OCI-LY7 (cell line): ENCODE measurements at regions not wholly inside any gene's neighbourhood (a gene's known extent, or its start where the extent isn't known, plus 50 kb on each side); places are given as distances from the start of the nearest gene placed in this dataset.
"Not testable (repeated sequence)": the region's sequence is repeated elsewhere in the genome, so short reads cannot be mapped to it uniquely, and the experiment has no call there.

Source experiments
- BruUV-seq: library from RNA; stranded (reverse); fragments of 400-500 nt; replicated peaks from 2 replicates; lab custom pipeline; 2021; lab: Mats Ljungman, UMichigan
- CTCF ChIA-PET: fragments of 300-600 bp; sonication (Branson Sonifier 250); formaldehyde crosslinking; loops from one replicate; lab custom pipeline; 2022; ENCODE audit warnings: antibody characterized with exemption; ENCODE audit not compliant: unreplicated experiment; lab: Charles Lee
- POLR2A ChIA-PET: fragments of 300-600 bp; sonication (Branson Sonifier 250); formaldehyde crosslinking; loops from one replicate; lab custom pipeline; 2022; ENCODE audit warnings: antibody characterized with exemption; lab: Charles Lee
- DNase-seq: peaks from one replicate; pipeline ENCODE4 v3.0.0-alpha.2; 2015; ENCODE audit warnings: low spot score
- H2AFZ ChIP-seq: fragments of 200-600 bp; sonication (generic), shearing (Covaris generic); 2 replicates; pipeline ENCODE4 v1.6.1; 2014; ENCODE audit warnings: mild to moderate bottlenecking, antibody characterized with exemption, low read length, moderate library complexity
- H3K27ac ChIP-seq: fragments of 200-600 bp; sonication (generic); 2 replicates; pipeline ENCODE4 v1.5.1; 2014; ENCODE audit warnings: mixed run types, low read depth, mild to moderate bottlenecking, moderate library complexity, low read length, inconsistent platforms; ENCODE audit not compliant: poor library complexity, severe bottlenecking
- H3K36me3 ChIP-seq: fragments of 200-600 bp; sonication (generic); 2 replicates; pipeline ENCODE4 v1.6.1; 2014; ENCODE audit warnings: mild to moderate bottlenecking, antibody characterized with exemption, low read length, moderate library complexity, mixed read lengths; ENCODE audit not compliant: insufficient read depth
- H3K4me1 ChIP-seq: fragments of 200-600 bp; sonication (generic); 2 replicates; pipeline ENCODE4 v1.5.1; 2014; ENCODE audit warnings: mild to moderate bottlenecking, low read length; ENCODE audit not compliant: insufficient read depth, poor library complexity, severe bottlenecking
- H3K4me2 ChIP-seq: fragments of 200-600 bp; sonication (generic); 2 replicates; pipeline ENCODE4 v1.6.1; 2014; ENCODE audit warnings: mild to moderate bottlenecking, low read length
- H3K4me3 ChIP-seq: fragments of 200-600 bp; sonication (generic); 2 replicates; pipeline ENCODE4 v1.5.1; 2014; ENCODE audit warnings: mild to moderate bottlenecking, low read depth, low read length; ENCODE audit not compliant: poor library complexity, severe bottlenecking
- H3K79me2 ChIP-seq: fragments of 200-600 bp; sonication (generic); 2 replicates; pipeline ENCODE4 v1.6.1; 2016; ENCODE audit warnings: low read depth, mild to moderate bottlenecking, low read length, moderate library complexity, mixed read lengths; ENCODE audit not compliant: insufficient read depth
- H3K9me2 ChIP-seq: fragments of 200-600 bp; sonication (generic); 2 replicates; pipeline ENCODE4 v1.6.1; 2016; ENCODE audit warnings: mild to moderate bottlenecking, low read length, mixed read lengths; ENCODE audit not compliant: insufficient read depth
- H3K9me3 ChIP-seq: fragments of 200-600 bp; sonication (generic); 2 replicates; pipeline ENCODE4 v1.6.1; 2014; ENCODE audit warnings: mild to moderate bottlenecking, mixed run types, low read length, mixed read lengths
- H4K20me1 ChIP-seq: fragments of 200-600 bp; sonication (generic); 2 replicates; pipeline ENCODE4 v1.6.1; 2014; ENCODE audit warnings: mild to moderate bottlenecking, antibody characterized with exemption, low read length, moderate library complexity, mixed read lengths; ENCODE audit not compliant: insufficient read depth
- CTCF ChIP-seq: fragments of 200-600 bp; sonication (generic); conservative IDR thresholded peaks from 2 replicates; pipeline ENCODE4 v1.5.1; 2014; ENCODE audit warnings: mild to moderate bottlenecking, antibody characterized with exemption, low read length, moderate library complexity, mixed read lengths
- EZH2phosphoT487 ChIP-seq: fragments of 200-600 bp; sonication (generic); IDR thresholded peaks from 2 replicates; pipeline ENCODE4 v1.6.1; 2018; ENCODE audit warnings: low read depth, borderline replicate concordance, mild to moderate bottlenecking, mixed run types, antibody characterized with exemption, low read length, moderate library complexity, mixed read lengths
- intact Hi-C: fragments of 100-400 bp; cut with micrococcal nuclease; formaldehyde crosslinking; loops from one replicate; pipeline ENCODE4 v1.10.0; 2022; ENCODE audit not compliant: unreplicated experiment

GRCh38 chr6:5876076-5876475 is 130.6 kb downstream of the NRN1 start:
- Histone ChIP-seq H3K79me2 (no peaks in the 10 kb centered on the region), H3K9me2 (no peaks in the 10 kb centered on the region), H3K27ac (no peak overlapping the region), H3K4me2 (no peak overlapping the region), H2AFZ (no peak overlapping the region), H3K4me1 (no peaks in the 10 kb centered on the region), H4K20me1 (no peaks in the 10 kb centered on the region), H3K36me3 (no peaks in the 10 kb centered on the region), H3K4me3 (no peak overlapping the region), H3K9me3 (no peaks in the 10 kb centered on the region)
- intact Hi-C loops, result no loop called here
- DNase-seq, result no peak
- TF ChIP-seq EZH2phosphoT487, result no peak
- no peak for TF ChIP-seq CTCF
- BruUV-seq, result no TSS peak
- CTCF ChIA-PET, result no interaction called here
- POLR2A ChIA-PET, result interaction anchor here (0.6 to 1.0 kb wide), 2 partner anchors 9 to 86 kb away, joined by 3 to 5 read pairs; no protein-coding TSS in a partner anchor

GRCh38 chr6:5873976-5874375 is 132.7 kb downstream of the NRN1 start:
- intact Hi-C loops, H3K9me2 ChIP-seq, H3K79me2 ChIP-seq, H3K9me3 ChIP-seq, H3K27ac ChIP-seq, H3K36me3 ChIP-seq, BruUV-seq, CTCF ChIA-PET, DNase-seq, H3K4me3 ChIP-seq, H3K4me2 ChIP-seq, H4K20me1 ChIP-seq, H2AFZ ChIP-seq, H3K4me1 ChIP-seq: not testable (repeated sequence)
- POLR2A ChIA-PET, result interaction anchor here (0.7 kb wide), 1 partner anchor 11 kb away, joined by 3 read pairs; no protein-coding TSS in a partner anchor

GRCh38 chr6:5871296-5871695 is 135.4 kb downstream of the NRN1 start:
- DNase-seq, result no peak
- POLR2A ChIA-PET, result interaction anchor here (0.6 kb wide), 1 partner anchor 49 kb away, joined by 3 read pairs; no protein-coding TSS in a partner anchor
- TF ChIP-seq CTCF (no peak), EZH2phosphoT487 (no peak)
- H2AFZ ChIP-seq, result no peak overlapping the region
- no peaks in the 10 kb centered on the region for H3K36me3 ChIP-seq
- H3K4me2 ChIP-seq, result no peak overlapping the region
- no peak overlapping the region for H3K27ac ChIP-seq
- BruUV-seq, result no TSS peak
- no peaks in the 10 kb centered on the region for H3K4me1 ChIP-seq
- no peaks in the 10 kb centered on the region for H3K9me3 ChIP-seq
- H3K9me2 ChIP-seq, result no peaks in the 10 kb centered on the region
- no peaks in the 10 kb centered on the region for H3K79me2 ChIP-seq
- H3K4me3 ChIP-seq, result no peak overlapping the region
- no peaks in the 10 kb centered on the region for H4K20me1 ChIP-seq
- intact Hi-C loops, result no loop called here
- CTCF ChIA-PET, result no interaction called here
